HCT116 (cell line): ENCODE measurements at regions not wholly inside any gene's neighbourhood (a gene's known extent, or its start where the extent isn't known, plus 50 kb on each side); places are given as distances from the start of the nearest gene placed in this dataset.
"Not testable (repeated sequence)": the region's sequence is repeated elsewhere in the genome, so short reads cannot be mapped to it uniquely, and the experiment has no call there.

Experiments used
- ATAC-seq: fragments of 200-7000 bp; cut with Tn5 transposase; 2 replicates; pipeline ENCODE4 v1.9.1; 2020; ENCODE audit warnings: mild to moderate bottlenecking, moderate library complexity
- BruUV-seq: library from RNA; stranded (reverse); fragments of 400-500 nt; replicated peaks from 2 replicates; lab custom pipeline; 2021; lab: Mats Ljungman, UMichigan
- CTCF ChIA-PET: fragments of 300-600 bp; sonication (Branson Sonifier 250); formaldehyde crosslinking; loops from one replicate; lab custom pipeline; 2021; ENCODE audit warnings: antibody characterized with exemption; lab: Charles Lee
- POLR2A ChIA-PET: fragments of 300-600, 350-600 bp; sonication (Branson Sonifier 250); formaldehyde crosslinking; loops from one replicate; lab custom pipeline; 2021; ENCODE audit warnings: antibody characterized with exemption; lab: Charles Lee
- RAD21 ChIA-PET, 2 experiments: fragments of 300-600 bp; sonication (Branson Sonifier 250); formaldehyde crosslinking; loops; one replicate each; lab custom pipeline; 2023; ENCODE audit warnings: low total read pairs in 2 of 2; ENCODE audit not compliant: uncharacterized antibody in 2 of 2, unreplicated experiment in 2 of 2, low non-redundant PET in 1 of 2; lab: Charles Lee
- DNase-seq: peaks from one replicate; pipeline ENCODE4 v3.0.0-alpha.2; 2010; ENCODE audit warnings: low read depth, low spot score
- H2AFZ ChIP-seq: fragments of 200-600 bp; shearing (Covaris generic), sonication (generic); 2 replicates; pipeline ENCODE4 v1.6.1; 2017; ENCODE audit warnings: low read depth, mixed run types, mixed read lengths, antibody characterized with exemption, low read length; ENCODE audit not compliant: poor library complexity, severe bottlenecking
- H3K27ac ChIP-seq: 2 replicates; pipeline ENCODE4 v1.5.1; 2012; ENCODE audit warnings: low read depth, low read length
- H3K27me3 ChIP-seq: fragments of 200-600 bp; sonication (generic); 2 replicates; pipeline ENCODE4 v1.6.1; 2016; ENCODE audit warnings: mixed run types, low read length, mixed read lengths; ENCODE audit not compliant: insufficient read depth
- H3K36me3 ChIP-seq, 2 experiments: fragments of 200-500 bp in 1 of 2; fragments of 200-600 bp in 1 of 2; sonication (Bioruptor generic) in 1 of 2; sonication (generic) in 1 of 2; 2 replicates each; pipeline versions ENCODE4 v1.5.1 to v1.6.1; 2014 to 2016; ENCODE audit warnings: low read length in 2 of 2, inconsistent platforms in 1 of 2, mixed read lengths in 1 of 2, mixed run types in 1 of 2; ENCODE audit not compliant: insufficient read depth in 2 of 2, control insufficient read depth in 1 of 2
- H3K4me1 ChIP-seq, 2 experiments: fragments of 200-600 bp in 1 of 2; sonication (generic) in 1 of 2; 2 replicates each; pipeline versions ENCODE4 v1.5.1 to v1.6.1; 2012 to 2017; ENCODE audit warnings: low read length in 2 of 2, inconsistent platforms in 1 of 2, mild to moderate bottlenecking in 1 of 2, mixed read lengths in 1 of 2, mixed run types in 1 of 2, moderate library complexity in 1 of 2; ENCODE audit not compliant: insufficient read depth in 2 of 2, control insufficient read depth in 1 of 2
- H3K4me2 ChIP-seq: fragments of 200-600 bp; sonication (generic); 2 replicates; pipeline ENCODE4 v1.6.1; 2017; ENCODE audit warnings: mixed run types, low read length, mixed read lengths
- H3K4me3 ChIP-seq, 2 experiments: fragments of 200-600 bp in 1 of 2; sonication (generic) in 1 of 2; replicated peaks in 1 of 2; 2 replicates each; pipeline ENCODE4 v1.5.1; 2011 to 2016; ENCODE audit warnings: low read length in 2 of 2, control low read depth in 1 of 2, low read depth in 1 of 2, mild to moderate bottlenecking in 1 of 2, mixed read lengths in 1 of 2, mixed run types in 1 of 2
- H3K79me2 ChIP-seq: fragments of 200-600 bp; sonication (generic); 2 replicates; pipeline ENCODE4 v1.6.1; 2017; ENCODE audit warnings: mild to moderate bottlenecking, mixed run types, low read length, moderate library complexity, mixed read lengths; ENCODE audit not compliant: insufficient read depth
- H3K9ac ChIP-seq: fragments of 200-600 bp; sonication (generic); 2 replicates; pipeline ENCODE4 v1.6.1; 2016; ENCODE audit warnings: low read length, mixed read lengths
- H3K9me2 ChIP-seq: fragments of 200-600 bp; sonication (generic), shearing (Covaris generic); 2 replicates; pipeline ENCODE4 v1.6.1; 2017; ENCODE audit warnings: mixed run types, mild to moderate bottlenecking, moderate library complexity; ENCODE audit not compliant: insufficient read depth
- H3K9me3 ChIP-seq, 2 experiments: fragments of 200-500 bp in 1 of 2; fragments of 200-600 bp in 1 of 2; sonication (Bioruptor generic) in 1 of 2; sonication (generic) in 1 of 2; 2 replicates each; pipeline ENCODE4 v1.6.1; 2014 to 2017; ENCODE audit warnings: low read length in 2 of 2, mixed read lengths in 2 of 2, inconsistent platforms in 1 of 2, low read depth in 1 of 2, mild to moderate bottlenecking in 1 of 2, mixed run types in 1 of 2, moderate library complexity in 1 of 2; ENCODE audit not compliant: control insufficient read depth in 1 of 2, insufficient read depth in 1 of 2
- H4K20me1 ChIP-seq: fragments of 200-600 bp; sonication (generic), shearing (Covaris generic); 2 replicates; pipeline ENCODE4 v1.6.1; 2017; ENCODE audit warnings: mixed run types, mild to moderate bottlenecking, moderate library complexity; ENCODE audit not compliant: insufficient read depth
- CTCF ChIP-seq, 3 experiments: fragments of 200-600 bp in 1 of 3; sonication (generic) in 1 of 3; IDR thresholded peaks in 2 of 3; conservative IDR thresholded peaks in 1 of 3; 2 replicates each; pipeline ENCODE4 v1.5.1; 2012 to 2017; ENCODE audit warnings: low read depth in 2 of 3, low read length in 2 of 3, antibody characterized with exemption in 1 of 3, borderline replicate concordance in 1 of 3, control low read depth in 1 of 3, mild to moderate bottlenecking in 1 of 3, mixed read lengths in 1 of 3, mixed run types in 1 of 3, moderate library complexity in 1 of 3; ENCODE audit not compliant: insufficient read depth in 1 of 3
- ELF1 ChIP-seq: IDR thresholded peaks from 2 replicates; pipeline ENCODE4 v1.6.1; 2012; ENCODE audit warnings: low read depth, borderline replicate concordance
- EZH2 ChIP-seq: fragments of 200-600 bp; sonication (generic); IDR thresholded peaks from 2 replicates; pipeline ENCODE4 v1.6.1; 2017; ENCODE audit warnings: antibody characterized with exemption, mixed run types
- EZH2phosphoT487 ChIP-seq: fragments of 200-600 bp; IDR thresholded peaks from 2 replicates; pipeline ENCODE4 v1.6.1; 2018; ENCODE audit warnings: antibody characterized with exemption, borderline replicate concordance
- MAX ChIP-seq: IDR thresholded peaks from 2 replicates; pipeline ENCODE4 v1.6.1; 2012
- POLR2A ChIP-seq: IDR thresholded peaks from 2 replicates; pipeline ENCODE4 v1.7.0; 2011; ENCODE audit warnings: borderline replicate concordance; ENCODE audit not compliant: insufficient read depth, insufficient read length; ENCODE audit errors: extremely low read depth
- POLR2AphosphoS5 ChIP-seq: IDR thresholded peaks from 2 replicates; pipeline ENCODE4 v1.6.1; 2011; ENCODE audit warnings: mild to moderate bottlenecking, low read depth, low read length, moderate library complexity
- RAD21 ChIP-seq: IDR thresholded peaks from 2 replicates; pipeline ENCODE4 v1.6.1; 2012; ENCODE audit warnings: low read depth, mild to moderate bottlenecking
- SRF ChIP-seq: IDR thresholded peaks from 2 replicates; pipeline ENCODE4 v1.6.1; 2012; ENCODE audit warnings: low read depth
- TCF7L2 ChIP-seq: IDR thresholded peaks from 2 replicates; pipeline ENCODE4 v1.7.0; 2011; ENCODE audit warnings: borderline replicate concordance, inconsistent platforms; ENCODE audit not compliant: insufficient read depth, insufficient read length; ENCODE audit errors: extremely low read depth
- YY1 ChIP-seq: IDR thresholded peaks from 2 replicates; pipeline ENCODE4 v1.6.1; 2011; ENCODE audit warnings: low read length, low read depth, moderate library complexity, mild to moderate bottlenecking; ENCODE audit not compliant: insufficient replicate concordance; ENCODE audit errors: extremely low read depth
- ZFX ChIP-seq: fragments of 450-650 bp; IDR thresholded peaks from 2 replicates; pipeline ENCODE4 v1.6.1; 2017
- intact Hi-C: fragments of 100-400 bp; cut with micrococcal nuclease; formaldehyde crosslinking; loops from 2 replicates; pipeline ENCODE4 v1.10.0; 2022
- TF ChIP-seq, protein P1 (sequence below): IDR thresholded peaks from 2 replicates; pipeline ENCODE4 v1.6.1; 2011; ENCODE audit warnings: mild to moderate bottlenecking, low read length, moderate library complexity; ENCODE audit not compliant: insufficient replicate concordance; ENCODE audit errors: extremely low read depth

DNA sequence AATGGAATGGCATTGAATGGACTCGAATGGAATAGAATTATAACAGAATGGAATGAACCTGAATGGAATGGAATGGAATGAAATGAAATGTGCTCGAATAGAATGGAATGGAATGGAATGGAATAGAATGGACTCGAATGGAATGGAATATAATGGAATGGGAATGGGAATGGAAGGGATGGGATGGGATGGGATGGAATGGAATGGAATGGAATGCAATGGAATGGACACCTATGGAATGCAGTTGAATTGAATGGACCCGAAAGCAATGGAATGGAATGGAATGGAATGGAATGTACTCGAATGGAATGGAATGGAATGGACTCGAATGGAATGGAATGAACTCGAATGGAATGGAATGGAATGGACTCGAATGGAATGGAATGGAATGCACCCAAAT lies 98.1 kb upstream of the FBXO28 start:
- ATAC-seq, RAD21 ChIA-PET, intact Hi-C loops, H3K4me3 ChIP-seq, H3K4me2 ChIP-seq, H4K20me1 ChIP-seq, H3K9ac ChIP-seq, DNase-seq, POLR2A ChIA-PET, H3K27me3 ChIP-seq, H2AFZ ChIP-seq, H3K9me2 ChIP-seq, H3K79me2 ChIP-seq, CTCF ChIA-PET, H3K4me1 ChIP-seq, BruUV-seq, H3K36me3 ChIP-seq, H3K27ac ChIP-seq: not testable (repeated sequence)
- H3K9me3 ChIP-seq = peaks cover 33 to 34% of the 10 kb centered on the region in 2 experiments; a peak in 3 of 4 replicates

- RAD21 ChIA-PET = no interaction called here
- POLR2A ChIA-PET = no interaction called here
- H3K9me2 ChIP-seq = no peaks in the 10 kb centered on the region
- H3K36me3 ChIP-seq = 0 out of 4 replicates have a peak, but pooled peaks cover 0 to 5% of the 10 kb centered on the region in 2 experiments
- CTCF ChIA-PET = no interaction called here
- no peak overlapping the region for H3K4me3 ChIP-seq
- no peaks in the 10 kb centered on the region for H4K20me1 ChIP-seq
- H3K27me3 ChIP-seq = no peaks in the 10 kb centered on the region
- H3K4me1 ChIP-seq = no peaks in the 10 kb centered on the region
- no peak for DNase-seq
- H3K4me2 ChIP-seq = no peak overlapping the region
- intact Hi-C loops = no loop called here
- H3K79me2 ChIP-seq = no peaks in the 10 kb centered on the region
- no peak overlapping the region for H3K27ac ChIP-seq
- H3K9me3 ChIP-seq = peaks cover 33 to 34% of the 10 kb centered on the region in 2 experiments; a peak in 3 of 4 replicates
- no peak for ATAC-seq
- BruUV-seq = no TSS peak
- H3K9ac ChIP-seq = no peak overlapping the region
- H2AFZ ChIP-seq = no peak overlapping the region
- TF ChIP-seq POLR2A (no peak), ZFX (no peak), EZH2 (no peak), POLR2AphosphoS5 (no peak), SRF (no peak), RAD21 (no peak), TCF7L2 (no peak), ELF1 (no peak), EZH2phosphoT487 (no peak), MAX (no peak), YY1 (no peak), CTCF (IDR thresholded peaks at IDR 0.05 in 2 of 3, conservative IDR thresholded peaks at IDR 0.05 in 1 of 3; ENCODE audit: borderline replicate concordance in 1 of 3, insufficient read depth in 1 of 3, low read depth in 2 of 3, low read length in 2 of 3) (no peak)
- TF ChIP-seq, protein P1, sequence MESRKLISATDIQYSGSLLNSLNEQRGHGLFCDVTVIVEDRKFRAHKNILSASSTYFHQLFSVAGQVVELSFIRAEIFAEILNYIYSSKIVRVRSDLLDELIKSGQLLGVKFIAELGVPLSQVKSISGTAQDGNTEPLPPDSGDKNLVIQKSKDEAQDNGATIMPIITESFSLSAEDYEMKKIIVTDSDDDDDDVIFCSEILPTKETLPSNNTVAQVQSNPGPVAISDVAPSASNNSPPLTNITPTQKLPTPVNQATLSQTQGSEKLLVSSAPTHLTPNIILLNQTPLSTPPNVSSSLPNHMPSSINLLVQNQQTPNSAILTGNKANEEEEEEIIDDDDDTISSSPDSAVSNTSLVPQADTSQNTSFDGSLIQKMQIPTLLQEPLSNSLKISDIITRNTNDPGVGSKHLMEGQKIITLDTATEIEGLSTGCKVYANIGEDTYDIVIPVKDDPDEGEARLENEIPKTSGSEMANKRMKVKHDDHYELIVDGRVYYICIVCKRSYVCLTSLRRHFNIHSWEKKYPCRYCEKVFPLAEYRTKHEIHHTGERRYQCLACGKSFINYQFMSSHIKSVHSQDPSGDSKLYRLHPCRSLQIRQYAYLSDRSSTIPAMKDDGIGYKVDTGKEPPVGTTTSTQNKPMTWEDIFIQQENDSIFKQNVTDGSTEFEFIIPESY = no peak
Observed at GRCh38 chr1:224014330-224014649, 99.6 kb upstream of the FBXO28 start.
